ENCODE measurements at regions not wholly inside any gene's neighbourhood (a gene's known extent, or its start where the extent isn't known, plus 50 kb on each side); places are given as distances from the start of the nearest gene placed in this dataset.
"Not testable (repeated sequence)": the region's sequence is repeated elsewhere in the genome, so short reads cannot be mapped to it uniquely, and the experiment has no call there.

- DNase-seq, result no peak
Observed at GRCh38 chr1:21385022-21385421, 54.9 kb upstream of the NBPF3 start.

DNA sequence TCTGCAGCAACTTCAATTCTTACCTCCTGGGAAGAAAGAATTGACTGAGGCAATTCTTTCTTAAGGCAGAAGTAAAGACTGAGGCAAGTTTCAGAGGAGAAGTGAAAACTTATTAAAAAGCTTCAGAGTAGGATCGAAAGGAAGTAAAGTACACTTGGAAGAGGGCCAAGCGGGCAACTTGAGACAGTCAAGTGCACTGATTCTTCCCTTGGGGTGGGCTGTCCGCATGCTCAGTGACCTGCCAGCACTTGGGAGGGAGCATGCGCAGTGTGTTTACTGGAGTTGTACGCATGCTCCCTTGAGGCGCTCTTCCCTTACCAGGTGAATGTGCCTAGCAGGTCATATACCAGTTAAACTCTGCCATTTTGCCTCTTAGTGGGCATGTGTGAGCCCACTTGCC is 55.3 kb upstream of the NBPF3 start:
- DNase-seq, result no peak

DNA sequence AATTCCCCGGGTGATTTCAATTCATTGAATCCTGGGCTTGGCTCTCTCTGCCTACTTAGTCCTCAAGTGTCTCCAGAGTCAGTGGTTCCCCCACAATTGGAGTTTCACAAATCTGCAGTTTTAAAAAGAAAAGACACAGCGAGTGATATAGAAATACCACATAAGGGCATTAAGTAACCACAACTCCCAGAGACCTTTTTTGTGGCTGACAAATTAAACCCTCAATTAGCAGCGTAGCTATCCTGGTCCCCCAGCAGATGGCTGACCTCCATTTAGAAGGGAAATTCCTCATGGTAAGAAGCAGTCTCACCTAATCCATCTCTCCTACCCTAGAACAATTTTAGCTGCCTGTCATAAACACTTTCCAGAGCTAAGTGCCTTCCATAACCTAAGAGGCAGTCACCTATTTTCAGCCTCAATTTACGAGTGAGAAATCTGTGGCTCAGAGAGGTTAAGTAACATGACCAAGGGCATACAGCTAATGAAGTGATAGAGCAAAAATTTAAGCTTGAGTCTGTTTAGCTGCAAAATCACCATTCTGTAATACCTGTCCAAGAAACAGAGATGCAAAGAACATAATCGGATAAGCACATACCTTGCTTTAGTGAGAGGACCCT is 56.0 kb upstream of the NBPF3 start:
- no peak for DNase-seq

DNA sequence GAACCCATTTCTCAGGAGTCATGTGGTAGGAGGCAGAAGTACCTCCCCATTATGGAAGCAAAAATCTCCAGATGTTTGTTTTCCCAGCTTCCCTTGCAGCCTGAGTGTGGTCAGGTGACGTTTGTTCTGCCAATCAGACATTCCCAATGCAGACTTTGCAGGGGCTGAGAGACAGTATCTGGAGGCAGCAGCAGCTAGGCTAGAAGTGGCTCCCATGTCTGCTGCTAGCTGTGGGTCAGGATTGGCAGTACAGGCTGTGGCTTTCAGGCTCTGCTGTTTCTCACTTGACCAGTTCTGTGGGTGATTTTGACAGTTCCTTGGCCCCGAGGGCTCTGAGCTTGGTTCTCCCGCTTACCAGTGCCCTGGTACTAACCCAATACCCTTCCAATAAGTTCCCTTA is 58.6 kb upstream of the NBPF3 start:
- no peak for DNase-seq

DNA sequence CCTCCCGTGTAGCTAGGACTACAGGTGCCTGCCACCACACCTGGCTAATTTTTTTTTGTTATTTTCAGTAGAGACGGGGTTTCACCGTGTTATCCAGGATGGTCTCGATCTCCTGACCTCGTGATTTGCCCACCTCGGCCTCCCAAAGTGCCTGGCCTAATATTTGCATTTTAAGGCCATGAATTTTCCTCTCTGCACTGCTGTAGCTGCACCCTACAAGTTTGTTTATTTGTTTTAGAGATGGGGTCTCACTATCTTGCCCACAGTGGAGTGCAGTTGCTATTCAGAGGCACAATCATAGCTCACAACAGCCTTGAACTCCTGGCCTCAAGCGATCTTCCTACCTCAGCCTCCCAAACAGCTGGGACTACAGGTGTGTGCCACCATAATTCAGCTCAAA is 59.8 kb upstream of the NBPF3 start:
- DNase-seq, result not testable (repeated sequence)

- DNase-seq, result no peak
Observed at GRCh38 chr1:21379571-21379970, 60.4 kb upstream of the NBPF3 start.

- no peak for DNase-seq
Observed at GRCh38 chr1:21378705-21379494, 61.0 kb upstream of the NBPF3 start.

DNA sequence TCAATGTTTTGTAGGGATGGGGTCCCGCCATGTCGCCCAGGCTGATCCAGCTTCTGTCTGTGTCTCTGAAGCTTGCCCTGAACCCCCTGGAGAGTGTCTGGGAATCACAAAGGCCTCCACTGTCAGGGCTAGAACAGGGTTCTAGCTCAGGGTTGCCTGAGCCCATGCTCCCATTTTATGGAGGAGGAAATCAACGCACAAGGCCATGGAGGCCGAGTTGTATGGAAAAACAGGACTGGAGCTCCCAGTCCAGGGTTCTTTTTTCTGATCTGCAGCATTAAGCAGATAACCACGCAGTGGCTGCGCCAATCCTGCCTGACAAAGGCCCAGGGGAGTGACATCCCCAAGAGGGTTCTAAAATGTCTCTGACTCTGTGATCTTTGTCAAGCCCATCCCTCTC is 67.6 kb upstream of the NBPF3 start:
- no peak for DNase-seq

GRCh38 chr1:21369905-21370304 is 70.0 kb upstream of the NBPF3 start:
- no peak for DNase-seq

DNA sequence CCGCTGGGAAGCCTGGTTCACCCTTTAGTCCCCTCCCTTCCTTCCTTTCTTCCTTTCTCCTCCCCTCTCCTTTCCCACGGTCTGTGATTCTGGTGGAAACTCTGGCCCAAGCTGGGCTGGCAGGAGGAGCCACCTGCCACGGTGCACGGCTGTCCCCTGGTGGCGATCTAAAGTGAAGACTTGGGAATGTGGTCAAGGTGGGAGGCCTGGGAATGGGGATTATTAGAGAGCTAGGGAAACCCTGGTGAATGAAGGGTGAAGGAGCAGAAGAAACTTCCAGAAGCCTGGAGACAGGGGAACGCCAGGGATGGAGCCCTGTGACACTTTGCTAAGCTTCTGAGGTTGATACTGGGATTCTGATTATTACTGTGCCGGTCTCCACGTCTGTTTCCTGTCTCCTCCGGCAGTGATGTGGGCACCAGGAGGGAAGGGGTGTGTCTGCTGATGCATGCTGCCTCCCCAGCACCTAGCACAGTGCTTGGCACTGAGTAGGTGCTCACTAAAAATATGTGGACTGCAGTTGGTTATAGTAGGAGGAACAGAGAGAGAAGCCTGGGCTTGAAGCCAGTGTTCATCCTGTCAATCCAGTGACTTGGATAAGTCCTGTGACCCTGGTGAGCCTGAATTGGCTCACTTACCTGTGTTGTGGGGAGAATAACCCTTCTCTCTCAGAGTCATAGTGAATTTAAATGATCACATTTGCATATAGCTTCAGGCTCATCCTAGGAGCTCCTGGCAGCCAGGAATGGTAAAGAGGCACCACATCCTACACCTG is 71.2 kb upstream of the NBPF3 start:
- peak; percentile 58 for DNase-seq

DNA sequence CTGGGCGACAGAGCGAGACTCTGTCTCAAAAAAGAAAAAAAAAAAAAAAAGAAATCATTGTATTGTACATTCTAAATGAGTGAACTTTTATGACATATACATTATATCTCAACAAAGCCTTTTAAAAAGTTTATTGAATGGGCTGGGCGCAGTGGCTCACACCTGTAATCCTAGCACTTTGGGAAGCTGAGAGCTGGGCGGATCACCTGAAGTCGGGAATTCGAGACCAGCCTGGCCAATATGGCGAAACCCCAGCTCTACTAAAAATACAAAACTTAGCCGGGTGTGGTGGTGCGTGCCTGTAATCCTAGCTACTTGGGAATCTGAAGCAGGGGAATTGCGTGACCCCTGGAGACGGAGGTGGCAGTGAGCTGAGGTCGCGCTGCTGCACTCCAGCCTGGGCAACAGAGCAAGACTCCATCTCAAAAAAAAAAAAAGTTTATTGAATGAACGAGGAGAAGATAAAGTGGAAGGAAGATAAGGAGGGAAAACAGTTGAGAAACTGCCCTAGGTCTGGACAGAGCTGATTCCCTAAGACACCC is 71.9 kb upstream of the NBPF3 start:
- DNase-seq, result not testable (repeated sequence)

DNA sequence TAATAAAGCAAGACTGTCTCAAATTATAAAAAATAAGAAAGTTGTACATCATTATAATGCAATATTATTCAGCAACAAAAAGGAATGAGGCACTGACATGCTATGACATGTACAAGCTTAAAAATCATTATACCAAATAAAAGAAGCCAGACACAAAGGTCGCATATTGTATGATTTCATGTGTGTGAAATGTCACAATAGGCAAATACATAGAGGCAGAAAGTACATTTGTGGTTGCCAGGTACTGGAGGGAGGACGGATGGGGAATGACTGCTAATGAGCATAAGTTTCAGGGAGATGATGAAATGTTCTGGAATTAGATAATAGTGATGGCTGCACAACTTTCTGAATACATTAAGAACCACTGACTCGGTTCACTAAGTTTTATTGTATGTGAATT is 73.6 kb upstream of the NBPF3 start:
- DNase-seq, result no peak

- no peak for DNase-seq
Observed at GRCh38 chr1:21365036-21365435, 74.8 kb upstream of the ECE1 start.

- no peak for DNase-seq
Observed at GRCh38 chr1:21362096-21362495, 71.8 kb upstream of the ECE1 start.

DNA sequence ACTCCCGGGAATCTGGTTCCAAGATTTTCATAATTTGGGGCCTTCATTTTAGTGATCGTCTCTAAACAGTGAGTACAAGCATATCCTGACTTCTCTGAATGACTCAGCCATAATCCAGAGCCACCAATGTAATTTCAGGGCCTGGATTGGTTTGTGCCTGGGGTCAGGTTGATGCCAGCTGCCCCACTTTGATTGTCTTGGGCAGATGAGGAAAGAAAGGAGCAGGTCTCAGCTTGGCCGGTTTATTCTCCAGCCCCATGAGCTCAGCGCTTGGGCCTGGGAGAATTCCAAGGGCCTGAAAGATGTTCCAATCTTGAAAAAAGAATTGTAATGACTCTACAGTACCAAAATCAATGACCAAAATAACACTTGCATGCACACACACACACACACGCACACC is 71.2 kb upstream of the ECE1 start:
- no peak for DNase-seq

DNA sequence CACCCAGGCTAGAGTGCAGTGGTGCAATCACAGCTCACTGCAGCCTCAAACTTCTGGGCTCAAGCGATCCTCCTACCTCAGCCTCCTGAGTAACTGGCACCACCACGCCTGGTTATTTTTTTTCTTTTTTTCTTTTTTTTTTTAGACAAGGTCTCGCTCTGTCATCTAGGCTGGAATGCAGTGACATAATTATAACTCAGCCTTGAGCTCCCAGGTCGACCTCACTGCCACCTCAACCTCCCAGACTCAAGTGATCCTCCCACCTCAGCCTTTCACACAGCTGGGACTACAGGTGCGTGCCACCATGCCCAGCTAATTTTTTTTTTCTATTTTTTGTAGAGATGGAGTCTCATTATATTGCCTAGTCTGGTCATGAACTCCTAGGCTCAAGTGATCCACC is 66.9 kb upstream of the ECE1 start:
- no peak for DNase-seq

DNA sequence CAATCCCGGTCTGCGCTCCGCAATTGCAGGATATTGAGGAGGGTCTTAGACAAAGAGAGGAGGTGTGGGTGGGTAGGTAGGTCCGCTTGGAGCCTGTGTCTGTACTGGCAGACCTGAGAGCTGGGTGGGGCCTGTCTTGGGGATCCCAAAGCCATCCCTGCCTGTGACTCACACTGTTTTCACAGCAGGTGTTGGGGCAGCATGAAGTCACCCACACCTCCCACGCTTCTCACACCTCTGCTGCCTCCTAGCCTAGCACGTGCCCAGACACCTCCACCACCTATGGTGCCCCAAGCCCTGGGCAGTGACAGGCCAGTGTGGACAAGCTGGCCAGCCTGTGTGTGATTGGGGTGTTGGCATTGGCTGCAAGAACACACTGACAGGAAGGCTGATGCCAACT is 65.7 kb upstream of the ECE1 start:
- no peak for DNase-seq

- no peak for DNase-seq
Observed at GRCh38 chr1:21352586-21352985, 62.3 kb upstream of the ECE1 start.

GRCh38 chr1:21351901-21352300 is 61.6 kb upstream of the ECE1 start:
- DNase-seq, result no peak

DNA sequence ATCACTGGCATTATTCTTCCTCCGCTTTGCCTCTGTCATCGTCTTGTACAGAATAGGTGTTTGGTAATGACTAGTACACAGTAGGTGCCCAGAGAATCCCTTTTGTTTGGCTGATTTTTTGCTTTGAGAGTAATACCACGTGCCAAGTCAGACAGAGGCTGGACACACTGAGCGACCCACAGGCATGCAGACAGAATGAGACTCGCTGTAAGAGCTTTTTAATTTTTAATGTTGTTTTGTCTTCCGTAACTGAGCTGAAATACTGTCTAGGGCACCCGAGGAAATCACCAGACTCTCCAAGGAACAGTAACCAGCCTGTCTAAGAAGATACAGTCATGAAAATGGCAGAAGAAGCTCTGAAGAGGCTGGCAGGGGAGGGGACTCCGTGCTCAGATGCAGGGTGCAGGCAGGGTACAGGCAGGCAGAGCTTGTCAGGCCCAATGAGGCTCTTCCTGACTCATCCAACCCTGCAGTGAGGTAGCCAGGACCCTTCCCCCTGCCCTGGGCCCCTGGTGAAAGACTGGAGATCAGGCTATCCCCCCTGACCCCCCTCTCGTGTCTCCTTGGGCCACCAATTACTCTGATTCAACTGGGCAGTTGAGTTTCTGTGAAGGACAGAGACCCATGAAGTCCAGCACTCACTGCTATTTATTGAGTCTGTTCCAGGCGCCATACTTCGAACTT is 60.1 kb upstream of the ECE1 start:
- DNase-seq, result no peak

DNA sequence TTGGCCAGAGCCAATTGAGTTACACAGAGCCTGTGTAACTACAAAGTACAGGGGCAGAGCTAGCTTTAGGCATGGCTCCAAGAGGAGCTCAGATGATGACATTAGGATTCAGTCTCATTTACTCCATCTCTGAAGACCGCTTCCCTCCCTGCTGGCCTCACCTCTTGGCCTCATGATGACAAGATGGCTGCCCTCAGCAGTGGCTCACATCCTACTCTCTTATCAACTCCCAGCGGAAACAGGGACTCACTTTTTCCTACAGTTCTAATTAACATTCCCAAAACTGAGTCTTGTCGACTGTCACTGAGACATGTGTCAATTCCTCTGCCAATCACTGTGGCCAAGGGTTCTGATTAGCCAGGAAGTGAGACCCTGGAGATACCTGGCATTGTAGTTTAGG is 59.4 kb upstream of the ECE1 start:
- no peak for DNase-seq

DNA sequence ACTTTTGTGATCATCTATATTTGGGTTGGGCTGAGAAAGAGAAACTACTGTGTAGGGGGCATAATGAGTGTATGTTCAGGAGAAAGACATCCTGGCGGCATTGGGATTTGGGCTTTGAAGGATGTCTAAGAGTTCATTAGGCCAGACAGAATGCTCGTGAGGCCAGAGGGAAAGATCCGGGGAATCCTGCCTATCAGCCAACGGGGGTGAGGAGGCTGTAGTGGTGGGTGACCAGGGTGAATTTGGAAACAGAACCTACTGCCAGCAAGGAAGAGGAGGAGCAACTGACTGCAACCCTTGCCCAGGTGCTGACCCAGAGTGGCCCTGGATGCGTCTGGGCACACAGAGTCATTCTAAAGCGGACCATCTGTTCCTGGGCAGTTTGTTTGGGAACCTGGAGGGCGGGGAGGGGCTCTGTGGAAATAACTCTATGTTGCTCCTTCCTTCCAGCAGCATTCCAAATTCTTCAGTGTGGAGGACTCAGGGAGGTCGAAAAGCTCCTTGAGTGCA is 56.9 kb upstream of the ECE1 start:
- DNase-seq, result no peak

Data from CD4-positive, alpha-beta T cell treated with Interferon gamma for 1 hour (primary cell).